HG02798 (cell line): ENCODE measurements at regions not wholly inside any gene's neighbourhood (a gene's known extent, or its start where the extent isn't known, plus 50 kb on each side); places are given as distances from the start of the nearest gene placed in this dataset.
"Not testable (repeated sequence)": the region's sequence is repeated elsewhere in the genome, so short reads cannot be mapped to it uniquely, and the experiment has no call there.

ENCODE experiments used
- ATAC-seq: cut with Tn5 transposase; IDR thresholded peaks from one replicate; pipeline ENCODE4 v1.9.1; 2021; ENCODE audit warnings: mild to moderate bottlenecking; ENCODE audit not compliant: unreplicated experiment, poor library complexity

DNA sequence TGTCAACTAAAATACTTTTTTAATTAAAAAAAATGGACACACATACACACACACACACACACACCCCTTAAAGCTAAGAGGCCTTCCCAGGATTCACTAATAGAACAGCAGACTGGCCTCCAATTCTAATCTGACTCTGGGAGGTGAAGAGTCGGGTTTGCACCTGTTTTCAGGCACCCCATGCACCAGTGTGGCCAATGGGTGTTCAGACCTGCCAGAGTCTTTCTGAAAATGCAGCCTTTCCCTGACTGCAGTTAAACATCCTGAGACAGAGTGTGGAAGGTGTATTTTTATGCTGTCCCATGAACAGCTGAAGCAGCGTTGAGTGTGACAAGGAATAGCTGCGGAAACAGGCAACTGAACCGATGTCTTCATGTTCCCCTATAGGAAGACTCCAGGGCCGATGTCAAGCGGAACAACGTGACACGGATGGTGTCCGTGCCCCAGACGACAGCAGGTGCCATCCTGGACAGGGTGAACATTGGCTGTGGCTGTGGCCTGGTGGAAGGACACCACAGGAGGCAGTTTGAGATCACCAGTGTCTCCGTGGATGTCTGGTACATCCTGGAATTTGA lies 74.6 kb upstream of the LYZL2 start:
- ATAC-seq, result no peak

DNA sequence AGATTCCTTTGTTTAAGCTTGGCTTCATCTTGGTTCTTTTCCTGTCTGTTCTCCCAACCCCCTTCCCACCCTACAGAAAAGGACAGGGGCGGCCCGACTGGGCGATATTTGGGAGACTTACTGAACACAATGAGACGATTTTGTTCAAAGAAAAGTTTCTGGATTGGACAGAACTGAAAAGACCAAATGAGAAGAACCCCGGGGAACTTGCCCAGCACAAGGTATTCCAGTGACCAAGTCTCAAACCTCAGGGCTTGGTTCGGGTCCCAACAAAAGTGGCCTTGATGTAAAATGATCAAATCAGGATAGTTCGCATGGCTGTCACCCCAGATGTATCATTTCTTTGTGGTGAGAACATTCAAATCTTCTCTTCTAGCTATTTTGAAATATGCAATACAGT lies 73.9 kb upstream of the LYZL2 start:
- not testable (repeated sequence) for ATAC-seq

GRCh38 chr10:30702860-30703259 lies 73.3 kb upstream of the LYZL2 start:
- ATAC-seq, result no peak

- ATAC-seq, result peak; percentile 67
Observed at GRCh38 chr10:30701451-30702173, 72.1 kb upstream of the LYZL2 start.

GRCh38 chr10:30697806-30698205 lies 68.3 kb upstream of the LYZL2 start:
- ATAC-seq, result no peak

- not testable (repeated sequence) for ATAC-seq
Observed at GRCh38 chr10:30697221-30697620, 67.7 kb upstream of the LYZL2 start.

GRCh38 chr10:30696416-30697185 lies 67.0 kb upstream of the LYZL2 start:
- not testable (repeated sequence) for ATAC-seq

GRCh38 chr10:30695481-30696236 lies 66.1 kb upstream of the LYZL2 start:
- not testable (repeated sequence) for ATAC-seq

GRCh38 chr10:30694518-30695228 lies 65.1 kb upstream of the LYZL2 start:
- ATAC-seq, result no peak

DNA sequence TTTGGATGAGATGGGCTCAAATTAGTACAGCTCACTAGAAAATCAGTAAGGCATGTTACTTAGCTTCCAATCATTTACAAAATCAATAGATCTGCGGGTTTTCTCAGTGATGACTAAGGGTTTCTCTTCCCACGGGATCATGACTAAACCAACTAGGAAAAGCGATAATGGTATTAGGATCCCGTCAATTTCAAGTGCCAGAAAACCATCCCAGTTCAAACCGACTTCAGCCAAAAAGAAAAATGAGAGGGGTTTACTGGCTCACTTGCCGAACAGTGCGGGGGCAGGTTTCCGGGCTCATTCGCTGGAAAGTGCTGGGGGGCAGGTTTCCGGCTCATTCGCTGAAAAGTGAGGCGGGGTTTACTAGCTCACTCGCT lies 62.1 kb upstream of the LYZL2 start:
- ATAC-seq, result no peak

- ATAC-seq, result not testable (repeated sequence)
Observed at GRCh38 chr10:30690948-30691638, 61.5 kb upstream of the LYZL2 start.

DNA sequence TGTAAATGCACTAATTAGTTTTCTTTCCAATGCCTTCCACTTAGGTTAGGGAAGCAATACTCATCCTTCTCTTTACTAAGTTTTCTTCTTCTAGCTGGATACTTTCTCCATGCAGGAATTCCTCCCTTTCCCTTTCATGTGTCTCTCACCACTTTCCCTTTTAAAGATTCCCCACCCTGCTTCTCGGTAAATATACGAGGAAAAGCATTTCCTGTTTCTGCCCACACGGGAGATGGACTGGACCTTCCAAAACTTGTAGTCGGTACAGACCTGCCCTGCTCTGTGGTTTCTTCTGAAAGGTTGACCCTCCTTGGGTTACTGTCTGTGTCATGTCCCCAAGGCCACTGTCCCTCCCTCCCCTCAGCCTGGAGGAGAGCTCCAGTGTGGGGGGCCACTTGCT lies 58.9 kb upstream of the LYZL2 start:
- no peak for ATAC-seq

GRCh38 chr10:30687698-30688213 lies 58.2 kb upstream of the LYZL2 start:
- peak; percentile 77 for ATAC-seq

DNA sequence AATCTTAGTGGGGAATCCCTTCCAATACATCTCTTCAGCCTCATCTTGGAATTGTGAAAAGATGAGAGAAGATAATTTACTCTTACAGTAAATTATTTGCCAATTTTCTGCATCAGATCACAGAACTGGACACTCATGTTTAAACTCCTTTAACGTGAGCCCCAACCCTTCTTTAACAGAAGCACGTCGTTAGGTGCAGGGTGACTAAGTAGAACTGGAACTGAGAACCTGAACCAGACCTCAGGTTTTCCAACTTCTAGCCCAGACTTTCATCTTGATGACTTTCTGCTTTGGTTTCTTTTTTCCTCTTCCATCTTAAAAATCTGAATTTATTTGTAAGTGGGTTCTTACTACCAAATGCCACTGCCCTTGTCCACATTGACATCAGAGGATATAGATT lies 57.2 kb upstream of the LYZL2 start:
- no peak for ATAC-seq

GRCh38 chr10:30683496-30683895 lies 53.9 kb upstream of the LYZL2 start:
- ATAC-seq, result no peak

GRCh38 chr10:30682377-30683199 lies 53.0 kb upstream of the LYZL2 start:
- peak; percentile 30 for ATAC-seq

GRCh38 chr10:30680908-30681307 lies 51.4 kb upstream of the LYZL2 start:
- ATAC-seq, result no peak
